DMS53 (cell line): ENCODE measurements at regions not wholly inside any gene's neighbourhood (a gene's known extent, or its start where the extent isn't known, plus 50 kb on each side); places are given as distances from the start of the nearest gene placed in this dataset.
"Not testable (repeated sequence)": the region's sequence is repeated elsewhere in the genome, so short reads cannot be mapped to it uniquely, and the experiment has no call there.

Experiments
- DNase-seq: peaks from one replicate; lab custom pipeline; 2025; lab: John Stamatoyannopoulos, UW

- DNase-seq: no peak
Measured at GRCh38 chr10:31187607-31188210, 131.3 kb upstream of the ZEB1 start.

- DNase-seq: no peak
Measured at GRCh38 chr10:31188792-31189406, 130.1 kb upstream of the ZEB1 start.

- DNase-seq: no peak
Measured at GRCh38 chr10:31190488-31190887, 128.5 kb upstream of the ZEB1 start.

- no peak for DNase-seq
Measured at GRCh38 chr10:31192475-31192874, 126.5 kb upstream of the ZEB1 start.

- DNase-seq: no peak
Measured at GRCh38 chr10:31194986-31195385, 124.0 kb upstream of the ZEB1 start.

GRCh38 chr10:31197886-31198285, 121.1 kb upstream of the ZEB1 start:
- DNase-seq: no peak

GRCh38 chr10:31204090-31204489, 114.9 kb upstream of the ZEB1 start:
- DNase-seq: no peak

- DNase-seq: no peak
Measured at GRCh38 chr10:31207636-31208035, 111.4 kb upstream of the ZEB1 start.

GRCh38 chr10:31209478-31209877, 109.5 kb upstream of the ZEB1 start:
- DNase-seq: no peak

- no peak for DNase-seq
Measured at GRCh38 chr10:31210190-31210589, 108.8 kb upstream of the ZEB1 start.

- DNase-seq: no peak
Measured at GRCh38 chr10:31213959-31214358, 105.1 kb upstream of the ZEB1 start.

GRCh38 chr10:31215052-31215451, 104.0 kb upstream of the ZEB1 start:
- no peak for DNase-seq

- DNase-seq: no peak
Measured at GRCh38 chr10:31219306-31219705, 99.7 kb upstream of the ZEB1 start.

- not testable (repeated sequence) for DNase-seq
Measured at GRCh38 chr10:31228780-31229179, 90.2 kb upstream of the ZEB1 start.

GRCh38 chr10:31239961-31240360, 79.1 kb upstream of the ZEB1 start:
- DNase-seq: no peak

GRCh38 chr10:31242902-31243301, 76.1 kb upstream of the ZEB1 start:
- DNase-seq: peak; percentile 84

- DNase-seq: not testable (repeated sequence)
Measured at GRCh38 chr10:31251118-31251517, 67.9 kb upstream of the ZEB1 start.

- no peak for DNase-seq
Measured at GRCh38 chr10:31253237-31253636, 65.8 kb upstream of the ZEB1 start.

GRCh38 chr10:31261511-31262311, 57.3 kb upstream of the ZEB1 start:
- no peak for DNase-seq

GRCh38 chr10:31262672-31263071, 56.3 kb upstream of the ZEB1 start:
- no peak for DNase-seq

- no peak for DNase-seq
Measured at GRCh38 chr10:31263903-31264302, 55.1 kb upstream of the ZEB1 start.

GRCh38 chr10:31268444-31269303, 50.3 kb upstream of the ZEB1 start:
- no peak for DNase-seq
